Panc1 (cell line): ENCODE measurements at regions not wholly inside any gene's neighbourhood (a gene's known extent, or its start where the extent isn't known, plus 50 kb on each side); places are given as distances from the start of the nearest gene placed in this dataset.

Experiments
- ATAC-seq: fragments of 200-7000 bp; cut with Tn5 transposase; 2 replicates; pipeline ENCODE4 v1.9.1; 2020; ENCODE audit warnings: mild to moderate bottlenecking, moderate library complexity
- BruUV-seq: library from RNA; stranded (reverse); fragments of 400-500 nt; replicated peaks from 2 replicates; lab custom pipeline; 2021; lab: Mats Ljungman, UMichigan
- CTCF ChIA-PET: fragments of 300-600 bp; sonication (Branson Sonifier 250); formaldehyde crosslinking; loops from one replicate; lab custom pipeline; 2022; ENCODE audit warnings: antibody characterized with exemption; lab: Charles Lee
- POLR2A ChIA-PET: fragments of 300-600 bp; sonication (Branson Sonifier 250); formaldehyde crosslinking; loops from one replicate; lab custom pipeline; 2022; ENCODE audit warnings: antibody characterized with exemption; lab: Charles Lee
- DNase-seq: peaks from one replicate; pipeline ENCODE4 v3.0.0-alpha.2; 2010; ENCODE audit warnings: low read depth, low spot score
- H3K27ac ChIP-seq: 2 replicates; pipeline ENCODE4 v1.5.1; 2011; ENCODE audit warnings: mild to moderate bottlenecking, low read length, inconsistent platforms
- H3K27me3 ChIP-seq: fragments of 200-500 bp; sonication (Bioruptor generic); 2 replicates; pipeline ENCODE4 v1.6.0; 2014; ENCODE audit warnings: low read length, inconsistent platforms; ENCODE audit not compliant: control insufficient read depth, insufficient read depth
- H3K36me3 ChIP-seq: fragments of 200-500 bp; sonication (Bioruptor generic); 2 replicates; pipeline ENCODE4 v1.5.1; 2014; ENCODE audit warnings: inconsistent platforms, mild to moderate bottlenecking, low read length, moderate library complexity; ENCODE audit not compliant: control insufficient read depth, insufficient read depth
- H3K4me1 ChIP-seq: 2 replicates; pipeline ENCODE4 v1.5.1; 2011; ENCODE audit warnings: inconsistent platforms, mild to moderate bottlenecking, low read length, moderate library complexity; ENCODE audit not compliant: control insufficient read depth, insufficient read depth
- H3K4me3 ChIP-seq, 2 experiments: 2 replicates each; pipeline ENCODE4 v1.5.1; 2011 to 2012; ENCODE audit warnings: low read depth in 2 of 2, low read length in 2 of 2, mild to moderate bottlenecking in 2 of 2, inconsistent platforms in 1 of 2, moderate library complexity in 1 of 2
- H3K9me3 ChIP-seq: fragments of 200-500 bp; sonication (Bioruptor generic); 2 replicates; pipeline ENCODE4 v1.5.1; 2014; ENCODE audit warnings: low read depth, mild to moderate bottlenecking, inconsistent platforms, low read length, moderate library complexity; ENCODE audit not compliant: control insufficient read depth, insufficient read depth
- CTCF ChIP-seq: fragments of 450-650 bp; IDR thresholded peaks from 2 replicates; pipeline ENCODE4 v1.5.1; 2017; ENCODE audit warnings: mild to moderate bottlenecking
- POLR2AphosphoS5 ChIP-seq: IDR thresholded peaks from 2 replicates; pipeline ENCODE4 v1.6.1; 2012; ENCODE audit warnings: mild to moderate bottlenecking, low read depth, low read length, moderate library complexity
- REST ChIP-seq, 2 experiments: IDR thresholded peaks; 2 replicates each; pipeline ENCODE4 v1.6.1; 2011 to 2012; ENCODE audit warnings: low read depth in 2 of 2, control low read depth in 1 of 2, low read length in 1 of 2, mild to moderate bottlenecking in 1 of 2, moderate library complexity in 1 of 2; ENCODE audit not compliant: insufficient read depth in 1 of 2
- SIN3A ChIP-seq: IDR thresholded peaks from 2 replicates; pipeline ENCODE4 v1.6.1; 2012; ENCODE audit warnings: low read depth, mild to moderate bottlenecking, low read length, moderate library complexity, borderline replicate concordance; ENCODE audit not compliant: insufficient read depth
- TCF7L2 ChIP-seq: IDR thresholded peaks from 2 replicates; pipeline ENCODE4 v1.6.1; 2011; ENCODE audit warnings: mild to moderate bottlenecking, low read depth, low read length, inconsistent platforms
- in situ Hi-C: cut with HindIII; loops from 2 replicates; pipeline ENCODE4 v1.10.0; 2016; ENCODE audit warnings: low sequenced_read_pairs, low pct_unique_long_range_greater_than_20kb
- intact Hi-C: fragments of 100-400 bp; cut with micrococcal nuclease; formaldehyde crosslinking; loops from one replicate; pipeline ENCODE4 v1.10.0; 2022; ENCODE audit not compliant: unreplicated experiment

GRCh38 chr2:129008881-129009554 lies 690.4 kb upstream of the HS6ST1 start:
- ATAC-seq, result no peak
- Histone ChIP-seq H3K4me1 (no peaks in the 10 kb centered on the region), H3K27me3 (no peaks in the 10 kb centered on the region; the same call in 1 of the 2 replicates), H3K27ac (no peak overlapping the region), H3K36me3 (no peaks in the 10 kb centered on the region), H3K9me3 (no peaks in the 10 kb centered on the region), H3K4me3 (no peak overlapping the region)
- intact Hi-C loops (no loop called here), in situ Hi-C loops (no loop called here)
- BruUV-seq, result no TSS peak
- TF ChIP-seq SIN3A (no peak), POLR2AphosphoS5 (no peak), REST (IDR thresholded peaks at IDR 0.05; ENCODE audit: insufficient read depth in 1 of 2, low read depth in 2 of 2, low read length in 1 of 2) (no peak), TCF7L2 (no peak), CTCF (no peak)
- ChIA-PET CTCF (no interaction called here), POLR2A (no interaction called here)
- no peak for DNase-seq

GRCh38 chr2:129009555-129010146 lies 691.0 kb upstream of the HS6ST1 start:
- in situ Hi-C loops, result no loop called here
- no TSS peak for BruUV-seq
- no peak for TF ChIP-seq REST (IDR thresholded peaks at IDR 0.05; ENCODE audit: insufficient read depth in 1 of 2, low read depth in 2 of 2, low read length in 1 of 2)
- TF ChIP-seq CTCF, result no peak
- no peak for TF ChIP-seq POLR2AphosphoS5
- no peak for TF ChIP-seq TCF7L2
- no peak for TF ChIP-seq SIN3A
- H3K4me1 ChIP-seq, result no peaks in the 10 kb centered on the region
- H3K4me3 ChIP-seq, result no peak overlapping the region
- no peaks in the 10 kb centered on the region; the same call in 1 of the 2 replicates for H3K27me3 ChIP-seq
- DNase-seq (no peak), ATAC-seq (no peak)
- no peaks in the 10 kb centered on the region for H3K9me3 ChIP-seq
- CTCF ChIA-PET, result no interaction called here
- POLR2A ChIA-PET, result no interaction called here
- H3K36me3 ChIP-seq, result no peaks in the 10 kb centered on the region
- H3K27ac ChIP-seq, result no peak overlapping the region
- intact Hi-C loops, result no loop called here
